ENCODE measurements at regions not wholly inside any gene's neighbourhood (a gene's known extent, or its start where the extent isn't known, plus 50 kb on each side); places are given as distances from the start of the nearest gene placed in this dataset.

GRCh38 chr9:134522502-134522848 is 119.1 kb upstream of the COL5A1 start:
- Histone ChIP-seq H2BK20ac (ENCODE audit: low read length) (no peak overlapping the region), H3K4me3 (ENCODE audit: extremely low read depth in 1 of 4, insufficient read depth in 2 of 4, low read depth in 3 of 4, low read length in 4 of 4) (no peak overlapping the region), H3K27me3 (replicated peaks in 1 of 4; ENCODE audit: control insufficient read depth in 3 of 4, extremely low read depth in 1 of 4, insufficient read depth in 3 of 4, low read length in 3 of 4) (no peaks in the 10 kb centered on the region), H3K27ac (ENCODE audit: low read depth, low read length) (no peak overlapping the region), H3K79me1 (ENCODE audit: low read depth, low read length) (no peaks in the 10 kb centered on the region), H3K23ac (ENCODE audit: insufficient read length) (no peak overlapping the region), H3K56ac (replicated peaks; ENCODE audit: insufficient read length, low read depth, low read length) (no peak overlapping the region), H2AK5ac (ENCODE audit: low read depth, low read length) (no peak overlapping the region), H3K18ac (ENCODE audit: extremely low read depth, low read length) (no peak overlapping the region), H2BK120ac (replicated peaks; ENCODE audit: low read depth, low read length) (no peak overlapping the region), H2BK12ac (ENCODE audit: low read depth, low read length) (no peak overlapping the region), H3K4ac (replicated peaks; ENCODE audit: insufficient read length, low read depth, low read length) (no peak overlapping the region), H2AFZ (ENCODE audit: low read length) (no peak overlapping the region; the same call in 1 of the 2 replicates), H3K79me2 (ENCODE audit: control insufficient read depth in 1 of 2, insufficient read depth in 2 of 2, low read length in 2 of 2) (no peaks in the 10 kb centered on the region), H4K8ac (ENCODE audit: extremely low read depth, insufficient read depth, low read length) (no peak overlapping the region), H2BK15ac (ENCODE audit: low read length) (no peak overlapping the region), H3K9ac (replicated peaks in 1 of 4; ENCODE audit: extremely low read depth in 1 of 4, low read depth in 3 of 4, low read length in 3 of 4) (no peak overlapping the region), H3K9me3 (ENCODE audit: insufficient read depth in 2 of 2, low read depth in 1 of 2, low read length in 1 of 2) (peaks cover 0 to 3% of the 10 kb centered on the region in 2 experiments; a peak in 1 of 4 replicates), H3K4me1 (replicated peaks in 1 of 4; ENCODE audit: control insufficient read depth in 3 of 4, insufficient read depth in 4 of 4, low read length in 3 of 4) (peaks cover 0 to 2% (median 0%) of the 10 kb centered on the region in 4 experiments; a peak in 1 of 7 replicates), H2BK5ac (ENCODE audit: low read depth, low read length) (no peak overlapping the region), H3K36me3 (ENCODE audit: control insufficient read depth in 2 of 4, insufficient read depth in 4 of 4, low read length in 3 of 4) (no peaks in the 10 kb centered on the region), H3K14ac (ENCODE audit: insufficient read length) (no peak overlapping the region), H3K23me2 (ENCODE audit: low read depth, low read length) (no peaks in the 10 kb centered on the region), H3K4me2 (ENCODE audit: insufficient read depth in 1 of 2, low read depth in 2 of 2, low read length in 2 of 2) (no peak overlapping the region), H4K5ac (ENCODE audit: insufficient read length, low read depth, low read length) (no peak overlapping the region), H4K91ac (replicated peaks; ENCODE audit: insufficient read length, low read length) (no peak overlapping the region), H4K20me1 (replicated peaks in 1 of 2; ENCODE audit: control insufficient read depth in 1 of 2, insufficient read depth in 2 of 2, low read length in 2 of 2) (no peaks in the 10 kb centered on the region)
- TF ChIP-seq, protein P1, sequence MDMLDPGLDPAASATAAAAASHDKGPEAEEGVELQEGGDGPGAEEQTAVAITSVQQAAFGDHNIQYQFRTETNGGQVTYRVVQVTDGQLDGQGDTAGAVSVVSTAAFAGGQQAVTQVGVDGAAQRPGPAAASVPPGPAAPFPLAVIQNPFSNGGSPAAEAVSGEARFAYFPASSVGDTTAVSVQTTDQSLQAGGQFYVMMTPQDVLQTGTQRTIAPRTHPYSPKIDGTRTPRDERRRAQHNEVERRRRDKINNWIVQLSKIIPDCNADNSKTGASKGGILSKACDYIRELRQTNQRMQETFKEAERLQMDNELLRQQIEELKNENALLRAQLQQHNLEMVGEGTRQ (IDR thresholded peaks at IDR 0.05; ENCODE audit: low read length) = no peak
- TF ChIP-seq SUZ12 (IDR thresholded peaks at IDR 0.05; ENCODE audit: low read length) (no peak), BCL11A (IDR thresholded peaks at IDR 0.05; ENCODE audit: low read depth in 2 of 2, low read length in 2 of 2) (no peak), BRCA1 (IDR thresholded peaks at IDR 0.05; ENCODE audit: low read depth, low read length) (no peak), SIRT6 (IDR thresholded peaks at IDR 0.05; ENCODE audit: low read length) (no peak), RNF2 (IDR thresholded peaks at IDR 0.05; ENCODE audit: borderline replicate concordance, low read depth, low read length, missing control alignments, poor library complexity, severe bottlenecking) (no peak)
- FAIRE-seq = no peak
- no peak for DNase-seq (ENCODE audit: low read depth in 1 of 2, low spot score in 2 of 2)
- CTCF ChIA-PET (ENCODE audit: partially characterized antibody) = interaction anchor here (0.6 to 1.2 kb wide), 2 partner anchors 20 to 70 kb away, joined by 3 read pairs; no protein-coding TSS in a partner anchor
- POLR2A ChIA-PET (ENCODE audit: partially characterized antibody) = no interaction called here
- 93% methylated on average over 6 of the region's 7 CpGs; no CpG with 5 or more reads in 1 of the 2 experiments for WGBS, 2 experiments (ENCODE audit: extremely low coverage in 1 of 2, insufficient coverage in 1 of 2, insufficient read length in 1 of 2, insufficient replicate concordance in 2 of 2, low coverage in 1 of 2, low lambda C conversion rate in 2 of 2, missing lambda C conversion rate in 1 of 2)
